ENCODE measurements at regions not wholly inside any gene's neighbourhood (a gene's known extent, or its start where the extent isn't known, plus 50 kb on each side); places are given as distances from the start of the nearest gene placed in this dataset.

- Histone ChIP-seq H2AFZ (ENCODE audit: low read length) (no peak overlapping the region), H4K20me1 (ENCODE audit: insufficient read depth, low read length) (no peaks in the 10 kb centered on the region), H3K4me3 (replicated peaks in 1 of 3; ENCODE audit: insufficient read depth in 1 of 3, low read depth in 2 of 3, low read length in 3 of 3) (no peak overlapping the region), H3K27me3 (ENCODE audit: control insufficient read depth in 1 of 2, insufficient read depth in 2 of 2, low read length in 2 of 2) (no peaks in the 10 kb centered on the region), H3K4me2 (ENCODE audit: low read depth, low read length) (no peak overlapping the region), H3K27ac (ENCODE audit: extremely low read length, insufficient read depth, low read length) (no peak overlapping the region), H3K9ac (ENCODE audit: insufficient read depth, low read depth, low read length) (no peak overlapping the region), H3K36me3 (replicated peaks in 1 of 2; ENCODE audit: control insufficient read depth in 1 of 2, insufficient read depth in 2 of 2, low read length in 2 of 2) (no peaks in the 10 kb centered on the region), H3K9me3 (ENCODE audit: low read length) (no peaks in the 10 kb centered on the region), H3K4me1 (ENCODE audit: insufficient read depth, low read length) (no peaks in the 10 kb centered on the region), H3K79me2 (ENCODE audit: insufficient read depth, low read length) (no peaks in the 10 kb centered on the region)
- no TSS peak for BruUV-seq (replicated peaks)
- in situ Hi-C loops (cut with HindIII; ENCODE audit: extremely low pct_ligation_motif_present, low pct_unique_long_range_greater_than_20kb) (no loop called here), intact Hi-C loops (cut with micrococcal nuclease; ENCODE audit: unreplicated experiment) (loop anchor here (5.0 kb wide), 1 partner anchor 804 kb away; no protein-coding TSS in a partner anchor)
- WGBS (ENCODE audit: low lambda C conversion rate), result 1% methylated on average over 2 of the region's 2 CpGs
- ChIA-PET CTCF (ENCODE audit: low intra/inter-chr PET ratio, low total read pairs) (no interaction called here), POLR2A (no interaction called here)
- no peak for ATAC-seq
- DNase-seq (ENCODE audit: low spot score), result no peak
- FAIRE-seq, result no peak
- TF ChIP-seq ZNF296 (CRISPR knock-in tag; conservative IDR thresholded peaks at IDR 0.05), result no peak
- TF ChIP-seq IRF9 (CRISPR knock-in tag; IDR thresholded peaks at IDR 0.05; ENCODE audit: borderline replicate concordance), result no peak
- TF ChIP-seq ZNF619 (CRISPR knock-in tag; IDR thresholded peaks at IDR 0.05), result no peak
- TF ChIP-seq ZFP36 (IDR thresholded peaks at IDR 0.05; ENCODE audit: borderline replicate concordance, low read depth, low read length, partially characterized antibody), result no peak
- TF ChIP-seq NFIC (IDR thresholded peaks at IDR 0.05; ENCODE audit: low read length), result no peak
- TF ChIP-seq ZMAT5 (CRISPR knock-in tag; IDR thresholded peaks at IDR 0.05; ENCODE audit: borderline replicate concordance, low read depth), result no peak
- no peak for TF ChIP-seq ZNF75D (CRISPR knock-in tag; IDR thresholded peaks at IDR 0.05; ENCODE audit: borderline replicate concordance)
- TF ChIP-seq ZNF142 (CRISPR knock-in tag; IDR thresholded peaks at IDR 0.05), result no peak
- no peak for TF ChIP-seq PITX1 (CRISPR knock-in tag; IDR thresholded peaks at IDR 0.05)
- no peak for TF ChIP-seq FOSL1 (CRISPR knock-in tag; IDR thresholded peaks at IDR 0.05; ENCODE audit: borderline replicate concordance)
- no peak for TF ChIP-seq DNMT1 (CRISPR knock-in tag; IDR thresholded peaks at IDR 0.05)
- TF ChIP-seq DZIP1 (CRISPR knock-in tag; IDR thresholded peaks at IDR 0.05), result no peak
- no peak for TF ChIP-seq ZNF136 (CRISPR knock-in tag; IDR thresholded peaks at IDR 0.05; ENCODE audit: low read depth)
- TF ChIP-seq ZFX (CRISPR knock-in tag; IDR thresholded peaks at IDR 0.05; ENCODE audit: low read depth), result no peak
- no peak for TF ChIP-seq BCL6 (CRISPR knock-in tag; IDR thresholded peaks at IDR 0.05)
Measured at GRCh38 chr2:103818176-103818575, 1035.7 kb upstream of the POU3F3 start.

All from HepG2 (cell line).